PC-3 (cell line): ENCODE measurements at regions not wholly inside any gene's neighbourhood (a gene's known extent, or its start where the extent isn't known, plus 50 kb on each side); places are given as distances from the start of the nearest gene placed in this dataset.

Source experiments
- ATAC-seq: fragments of 200-7000 bp; cut with Tn5 transposase; 2 replicates; pipeline ENCODE4 v1.9.1; 2020; ENCODE audit warnings: mild to moderate bottlenecking, moderate library complexity
- BruUV-seq: library from RNA; stranded (reverse); fragments of 400-500 nt; replicated peaks from 2 replicates; lab custom pipeline; 2021; lab: Mats Ljungman, UMichigan
- CTCF ChIA-PET: fragments of 300-600 bp; sonication (Branson Sonifier 250); formaldehyde crosslinking; loops from one replicate; lab custom pipeline; 2022; ENCODE audit warnings: antibody characterized with exemption; lab: Charles Lee
- POLR2A ChIA-PET: fragments of 300-600 bp; sonication (Branson Sonifier 250); formaldehyde crosslinking; loops from one replicate; lab custom pipeline; 2022; ENCODE audit warnings: antibody characterized with exemption; ENCODE audit not compliant: unreplicated experiment; lab: Charles Lee
- DNase-seq: peaks from one replicate; pipeline ENCODE4 v3.0.0-alpha.2; 2015
- H2AFZ ChIP-seq: fragments of 300-600 bp; sonication (generic); 2 replicates; pipeline ENCODE4 v1.6.0; 2016; ENCODE audit warnings: antibody characterized with exemption, low read length
- H3F3A ChIP-seq: fragments of 300-600 bp; sonication (generic); one replicate; pipeline ENCODE4 v1.6.0; 2017; ENCODE audit warnings: antibody characterized with exemption, low read length, control low read depth, mild to moderate bottlenecking; ENCODE audit not compliant: unreplicated experiment
- H3K27ac ChIP-seq: fragments of 300-600 bp; sonication (generic); 2 replicates; pipeline ENCODE4 v1.5.1; 2016; ENCODE audit warnings: mild to moderate bottlenecking, low read length
- H3K27me3 ChIP-seq: fragments of 300-600 bp; sonication (generic); 2 replicates; pipeline ENCODE4 v1.6.1; 2016; ENCODE audit warnings: low read length, mixed read lengths
- H3K36me3 ChIP-seq: fragments of 300-600 bp; sonication (generic); 2 replicates; pipeline ENCODE4 v1.6.1; 2016; ENCODE audit warnings: low read depth, mixed run types, low read length, mixed read lengths
- H3K4me1 ChIP-seq: fragments of 300-600 bp; sonication (generic); 2 replicates; pipeline ENCODE4 v1.5.1; 2016; ENCODE audit warnings: low read length; ENCODE audit not compliant: insufficient read depth
- H3K4me2 ChIP-seq: fragments of 300-600 bp; sonication (generic); 2 replicates; pipeline ENCODE4 v1.6.0; 2016; ENCODE audit warnings: low read length
- H3K4me3 ChIP-seq: fragments of 300-600 bp; sonication (generic); 2 replicates; pipeline ENCODE4 v1.5.1; 2016; ENCODE audit warnings: mild to moderate bottlenecking, low read length, mixed read lengths
- H3K79me2 ChIP-seq: fragments of 300-600 bp; sonication (generic); 2 replicates; pipeline ENCODE4 v1.6.1; 2017; ENCODE audit warnings: low read length, mixed read lengths
- H3K9ac ChIP-seq: fragments of 300-600 bp; sonication (generic); 2 replicates; pipeline ENCODE4 v1.6.0; 2016; ENCODE audit warnings: mild to moderate bottlenecking, low read length
- H3K9me2 ChIP-seq: fragments of 300-600 bp; sonication (generic); replicated peaks from 2 replicates; pipeline ENCODE4 v1.6.1; 2016; ENCODE audit warnings: mixed run types, low read length, mixed read lengths
- H3K9me3 ChIP-seq: fragments of 300-600 bp; sonication (generic); 2 replicates; pipeline ENCODE4 v1.6.1; 2016; ENCODE audit warnings: low read length, mixed read lengths
- H4K20me1 ChIP-seq: fragments of 300-600 bp; sonication (generic); 2 replicates; pipeline ENCODE4 v1.6.1; 2016; ENCODE audit warnings: low read length, mixed read lengths
- EZH2 ChIP-seq: fragments of 300-600 bp; sonication (generic); IDR thresholded peaks from one replicate; pipeline ENCODE4 v1.6.1; 2017; ENCODE audit warnings: antibody characterized with exemption, mild to moderate bottlenecking, low read length; ENCODE audit not compliant: unreplicated experiment
- EZH2phosphoT487 ChIP-seq: fragments of 300-600 bp; sonication (generic); IDR thresholded peaks from 2 replicates; pipeline ENCODE4 v1.6.1; 2018; ENCODE audit warnings: mild to moderate bottlenecking, antibody characterized with exemption, low read length, borderline replicate concordance
- intact Hi-C: fragments of 100-400 bp; cut with micrococcal nuclease; formaldehyde crosslinking; loops from 2 replicates; pipeline ENCODE4 v1.9.0; 2023
- TF ChIP-seq, protein P1 (sequence below): fragments of 300-600 bp; sonication (generic); conservative IDR thresholded peaks from 2 replicates; pipeline ENCODE4 v1.5.1; 2017; ENCODE audit warnings: antibody characterized with exemption, low read depth, mild to moderate bottlenecking, low read length

DNA sequence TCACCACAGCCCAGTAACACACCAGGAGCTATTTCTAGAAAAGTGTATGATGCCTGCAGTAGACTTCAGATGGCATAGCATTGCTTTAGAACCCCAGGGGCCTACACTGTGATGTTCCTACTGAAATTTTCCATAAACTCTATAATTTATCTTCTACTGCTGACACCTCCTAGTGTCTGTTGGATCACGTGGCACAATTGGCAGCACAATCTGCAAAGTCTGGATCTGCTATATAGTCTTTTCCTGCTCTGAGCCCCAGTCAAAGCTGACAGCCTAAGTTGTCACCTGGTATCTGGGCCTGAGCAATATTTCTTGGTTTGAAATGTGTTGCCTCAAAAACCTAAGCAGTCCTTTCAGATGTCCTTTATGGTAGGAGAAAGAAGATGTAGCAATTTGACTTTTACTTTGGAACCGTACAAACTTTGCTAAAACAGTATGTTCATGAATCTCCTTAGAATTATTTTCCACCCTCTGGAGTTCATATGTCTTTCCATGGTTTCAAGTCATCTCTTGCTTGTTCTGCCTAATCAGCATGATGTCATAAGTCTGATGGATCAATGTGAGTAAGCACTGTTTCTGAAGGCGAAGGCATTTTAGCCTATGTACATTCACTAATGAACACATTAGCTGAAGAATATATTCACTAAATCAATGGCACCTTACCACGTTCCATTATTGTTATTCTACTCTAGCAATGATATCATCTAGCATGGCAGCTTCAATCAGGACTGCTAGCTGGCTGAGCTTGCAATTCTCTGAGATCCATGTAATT is 536.5 kb upstream of the NBEA start:
- H3K4me2 ChIP-seq, result no peak overlapping the region
- CTCF ChIA-PET, result no interaction called here
- POLR2A ChIA-PET, result no interaction called here
- TF ChIP-seq, protein P1, sequence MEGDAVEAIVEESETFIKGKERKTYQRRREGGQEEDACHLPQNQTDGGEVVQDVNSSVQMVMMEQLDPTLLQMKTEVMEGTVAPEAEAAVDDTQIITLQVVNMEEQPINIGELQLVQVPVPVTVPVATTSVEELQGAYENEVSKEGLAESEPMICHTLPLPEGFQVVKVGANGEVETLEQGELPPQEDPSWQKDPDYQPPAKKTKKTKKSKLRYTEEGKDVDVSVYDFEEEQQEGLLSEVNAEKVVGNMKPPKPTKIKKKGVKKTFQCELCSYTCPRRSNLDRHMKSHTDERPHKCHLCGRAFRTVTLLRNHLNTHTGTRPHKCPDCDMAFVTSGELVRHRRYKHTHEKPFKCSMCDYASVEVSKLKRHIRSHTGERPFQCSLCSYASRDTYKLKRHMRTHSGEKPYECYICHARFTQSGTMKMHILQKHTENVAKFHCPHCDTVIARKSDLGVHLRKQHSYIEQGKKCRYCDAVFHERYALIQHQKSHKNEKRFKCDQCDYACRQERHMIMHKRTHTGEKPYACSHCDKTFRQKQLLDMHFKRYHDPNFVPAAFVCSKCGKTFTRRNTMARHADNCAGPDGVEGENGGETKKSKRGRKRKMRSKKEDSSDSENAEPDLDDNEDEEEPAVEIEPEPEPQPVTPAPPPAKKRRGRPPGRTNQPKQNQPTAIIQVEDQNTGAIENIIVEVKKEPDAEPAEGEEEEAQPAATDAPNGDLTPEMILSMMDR, result no peak
- TF ChIP-seq EZH2, result no peak
- TF ChIP-seq EZH2phosphoT487, result no peak
- no TSS peak for BruUV-seq
- H3K9ac ChIP-seq, result no peak overlapping the region
- intact Hi-C loops, result no loop called here
- no peaks in the 10 kb centered on the region for H3K79me2 ChIP-seq
- H3K9me3 ChIP-seq, result no peaks in the 10 kb centered on the region
- H3K4me1 ChIP-seq, result no peaks in the 10 kb centered on the region
- no peak overlapping the region for H3K27ac ChIP-seq
- H3K4me3 ChIP-seq, result no peak overlapping the region
- no peaks in the 10 kb centered on the region for H3F3A ChIP-seq
- ATAC-seq, result no peak
- H3K9me2 ChIP-seq, result no peaks in the 10 kb centered on the region
- no peaks in the 10 kb centered on the region for H3K27me3 ChIP-seq
- no peaks in the 10 kb centered on the region for H3K36me3 ChIP-seq
- DNase-seq, result no peak
- no peak overlapping the region for H2AFZ ChIP-seq
- no peaks in the 10 kb centered on the region for H4K20me1 ChIP-seq

DNA sequence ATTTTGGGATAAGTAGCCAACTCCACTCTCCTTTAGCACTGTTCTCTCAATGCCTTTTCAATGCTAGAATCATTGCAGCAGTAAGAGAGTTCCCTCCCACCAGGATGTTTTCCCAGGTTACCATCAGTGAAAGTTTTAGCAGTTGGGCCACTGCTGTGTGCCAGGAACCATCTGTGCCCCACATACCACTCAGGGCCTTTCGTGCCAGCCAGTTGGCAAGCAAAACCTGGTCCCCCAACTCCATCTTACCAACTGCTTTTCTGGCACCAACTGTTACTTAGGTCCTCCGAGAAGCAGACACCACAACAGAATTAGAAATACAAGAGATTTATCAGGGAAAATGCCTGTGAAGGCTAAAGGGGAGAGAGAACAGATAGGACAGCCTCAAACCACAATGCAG is 533.4 kb upstream of the NBEA start:
- Histone ChIP-seq H3F3A (peaks cover 12% of the 10 kb centered on the region), H3K4me1 (peaks cover 27% of the 10 kb centered on the region), H2AFZ (no peak overlapping the region), H4K20me1 (no peaks in the 10 kb centered on the region), H3K4me3 (no peak overlapping the region), H3K79me2 (no peaks in the 10 kb centered on the region), H3K36me3 (no peaks in the 10 kb centered on the region), H3K9me3 (no peaks in the 10 kb centered on the region), H3K27me3 (no peaks in the 10 kb centered on the region), H3K9me2 (no peaks in the 10 kb centered on the region), H3K9ac (no peak overlapping the region), H3K4me2 (no peak overlapping the region), H3K27ac (no peak overlapping the region)
- ChIA-PET CTCF (no interaction called here), POLR2A (no interaction called here)
- BruUV-seq, result no TSS peak
- no peak for DNase-seq
- ATAC-seq, result no peak
- intact Hi-C loops, result no loop called here
- TF ChIP-seq EZH2phosphoT487, result no peak
- TF ChIP-seq EZH2, result no peak
- TF ChIP-seq, protein P1, result no peak

DNA sequence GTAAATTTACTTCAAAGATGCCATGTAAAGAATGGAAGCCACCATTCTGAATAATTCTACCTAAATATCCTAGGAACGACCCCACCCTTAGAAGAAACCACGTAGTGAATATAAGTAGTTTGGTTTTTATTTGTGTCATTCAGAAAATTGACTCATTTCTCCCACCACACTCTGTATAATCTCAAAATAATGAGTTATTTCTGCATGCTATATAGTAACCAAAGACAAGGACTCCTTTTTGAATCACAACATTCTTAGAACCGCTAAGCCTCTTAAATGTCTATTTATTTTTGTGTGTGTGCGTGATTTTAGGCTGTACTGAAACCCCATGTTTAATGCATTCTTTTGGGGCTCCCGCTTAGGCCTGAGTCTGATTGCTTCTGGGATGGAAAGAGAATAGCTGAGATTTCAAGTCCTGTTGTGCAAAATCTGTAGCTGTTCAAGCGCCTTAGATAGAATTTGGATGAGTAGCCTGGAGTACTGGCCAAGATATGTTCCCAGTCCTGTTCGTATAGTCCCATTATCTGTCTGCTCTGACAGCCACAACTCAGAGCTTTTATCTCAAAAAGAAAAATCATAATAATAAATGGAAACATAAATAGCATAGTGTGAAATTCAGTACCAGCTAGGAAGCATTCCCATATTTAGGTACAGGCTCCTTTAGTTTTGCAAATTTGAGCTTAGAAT is 532.4 kb upstream of the NBEA start:
- no peaks in the 10 kb centered on the region for H3K9me3 ChIP-seq
- H3K27ac ChIP-seq, result no peak overlapping the region
- DNase-seq, result no peak
- no TSS peak for BruUV-seq
- H3K4me1 ChIP-seq, result peaks cover 37% of the 10 kb centered on the region
- ATAC-seq, result no peak
- H2AFZ ChIP-seq, result no peak overlapping the region
- no peak overlapping the region for H3K9ac ChIP-seq
- ChIA-PET CTCF (no interaction called here), POLR2A (no interaction called here)
- no peak overlapping the region for H3K4me3 ChIP-seq
- TF ChIP-seq, protein P1, result no peak
- no peak for TF ChIP-seq EZH2phosphoT487
- no peak for TF ChIP-seq EZH2
- no peaks in the 10 kb centered on the region for H3K36me3 ChIP-seq
- H4K20me1 ChIP-seq, result no peaks in the 10 kb centered on the region
- intact Hi-C loops, result loop anchor here (5.0 to 10.0 kb wide), 3 partner anchors 52 to 313 kb away; no protein-coding TSS in a partner anchor
- no peak overlapping the region for H3K4me2 ChIP-seq
- H3K9me2 ChIP-seq, result no peaks in the 10 kb centered on the region
- H3K27me3 ChIP-seq, result no peaks in the 10 kb centered on the region
- H3F3A ChIP-seq, result peaks cover 12% of the 10 kb centered on the region
- no peaks in the 10 kb centered on the region for H3K79me2 ChIP-seq
